ENCODE measurements at regions not wholly inside any gene's neighbourhood (a gene's known extent, or its start where the extent isn't known, plus 50 kb on each side); places are given as distances from the start of the nearest gene placed in this dataset.

DNA sequence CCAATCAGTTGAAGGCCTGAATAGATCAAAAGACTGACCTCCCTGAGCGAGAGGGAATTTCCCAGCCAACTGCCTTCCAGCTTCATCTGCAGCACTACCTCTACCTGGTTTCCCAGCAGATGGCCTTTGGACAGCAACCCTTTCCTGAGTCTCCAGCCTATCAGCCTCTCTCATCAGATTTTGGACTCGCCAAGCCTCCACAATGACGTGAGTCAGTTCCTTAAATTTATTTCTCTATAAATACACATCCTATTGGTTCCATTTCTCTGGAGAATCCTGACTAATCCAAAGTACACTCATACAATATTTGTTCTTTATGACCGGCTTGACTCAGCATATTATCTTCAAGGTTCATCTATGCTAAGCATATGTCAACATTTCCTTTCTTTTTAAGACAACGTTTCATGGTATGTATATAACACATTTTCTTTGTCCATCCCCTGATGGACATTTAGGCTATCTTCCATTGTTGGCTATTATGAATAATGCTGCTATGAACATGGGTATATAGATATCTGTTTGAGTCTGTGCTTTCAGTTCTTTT lies 294.6 kb downstream of the LRATD1 start:
- H3K4me1 Mint-ChIP-seq = no peaks in the 10 kb centered on the region
- intact Hi-C loops (cut with DNase I, micrococcal nuclease) = no loop called here
- H3K27ac Mint-ChIP-seq = no peak overlapping the region
- CTCF ChIA-PET = interaction anchor here (0.6 kb wide), 1 partner anchor 23 kb away, joined by 3 read pairs; no protein-coding TSS in a partner anchor
- ATAC-seq (no peak), DNase-seq (no peak)
- H3K9me3 Mint-ChIP-seq (ENCODE audit: low read depth) = peaks cover 6% of the 10 kb centered on the region
- peaks cover 4% of the 10 kb centered on the region for H3K27me3 Mint-ChIP-seq
- H3K36me3 Mint-ChIP-seq (ENCODE audit: low read depth) = no peaks in the 10 kb centered on the region
- POLR2A ChIA-PET = no interaction called here
- no peak overlapping the region for H3K4me3 Mint-ChIP-seq

DNA sequence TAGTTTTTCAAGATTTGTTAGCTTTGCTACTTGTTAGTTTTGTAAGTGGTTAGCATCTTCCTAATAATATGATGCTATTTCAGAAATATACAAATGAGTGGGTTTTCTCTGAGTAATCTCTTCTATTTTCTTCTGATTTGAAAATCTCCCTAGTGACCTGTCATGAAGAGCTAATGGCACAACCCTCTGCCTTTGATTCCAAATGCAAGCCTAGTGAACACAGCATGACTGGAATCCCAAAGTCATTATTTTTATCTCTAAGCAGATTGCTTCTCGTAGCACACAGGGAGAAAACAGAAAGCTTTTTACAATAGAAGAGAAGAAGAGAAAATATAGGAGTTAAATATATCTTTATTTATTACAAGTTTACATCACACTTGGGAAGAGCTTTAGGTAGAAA lies 295.5 kb downstream of the LRATD1 start:
- Mint-ChIP-seq H3K4me3 (no peak overlapping the region), H3K9me3 (ENCODE audit: low read depth) (peaks cover 6% of the 10 kb centered on the region), H3K27me3 (peaks cover 4% of the 10 kb centered on the region), H3K27ac (no peak overlapping the region), H3K36me3 (ENCODE audit: low read depth) (no peaks in the 10 kb centered on the region), H3K4me1 (no peaks in the 10 kb centered on the region)
- no peak for DNase-seq
- ATAC-seq = no peak
- POLR2A ChIA-PET = no interaction called here
- intact Hi-C loops (cut with DNase I, micrococcal nuclease) = no loop called here
- CTCF ChIA-PET = interaction anchor here (0.7 kb wide), 1 partner anchor 754 kb away, joined by 3 read pairs; no protein-coding TSS in a partner anchor

DNA sequence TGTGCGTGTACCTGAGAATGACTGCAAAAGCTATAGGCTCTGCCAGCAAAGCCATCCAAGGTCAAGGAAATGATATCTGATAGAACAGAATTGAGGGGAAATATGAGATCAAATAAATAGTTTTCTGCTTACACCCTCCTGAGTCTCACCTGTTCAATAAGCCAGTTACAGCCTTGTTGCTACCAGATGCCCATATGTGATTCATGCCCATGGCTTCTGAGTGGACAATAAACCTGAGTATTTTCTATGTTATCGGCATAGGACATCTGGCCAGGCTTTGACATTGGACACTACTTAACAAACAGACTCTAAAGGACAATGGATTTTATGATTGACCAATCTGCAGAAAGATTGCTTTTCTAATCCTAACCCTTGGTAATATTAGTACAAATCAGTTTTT lies 297.9 kb downstream of the LRATD1 start:
- Mint-ChIP-seq H3K9me3 (ENCODE audit: low read depth) (peaks cover 4% of the 10 kb centered on the region), H3K27ac (no peak overlapping the region), H3K4me3 (no peak overlapping the region), H3K36me3 (ENCODE audit: low read depth) (no peaks in the 10 kb centered on the region), H3K27me3 (peaks cover 6% of the 10 kb centered on the region), H3K4me1 (no peaks in the 10 kb centered on the region)
- CTCF ChIA-PET = interaction anchor here (0.6 kb wide), 1 partner anchor 133 kb away, joined by 3 read pairs; no protein-coding TSS in a partner anchor
- POLR2A ChIA-PET = no interaction called here
- DNase-seq (no peak), ATAC-seq (no peak)
- intact Hi-C loops (cut with DNase I, micrococcal nuclease) = no loop called here

DNA sequence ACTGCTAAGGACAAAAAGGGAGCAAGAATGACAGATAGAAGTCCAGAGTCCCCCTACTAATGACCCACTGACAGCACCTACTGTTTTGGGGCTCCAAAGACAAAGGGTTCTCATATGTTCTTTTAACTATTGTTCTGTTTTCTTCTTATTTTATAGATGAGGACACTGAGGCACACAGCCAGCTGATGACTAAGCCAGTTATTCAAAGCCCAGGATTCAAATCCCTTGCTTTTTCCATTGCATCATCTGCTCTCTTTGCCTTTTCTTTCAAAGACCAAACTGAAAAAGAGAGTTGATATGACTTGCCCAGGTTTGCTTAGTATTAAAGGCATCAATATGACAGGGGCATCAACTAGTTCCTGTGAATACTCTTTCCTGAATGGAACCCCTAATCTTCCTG lies 299.8 kb downstream of the LRATD1 start:
- no peak for DNase-seq
- Mint-ChIP-seq H3K27me3 (peaks cover 8% of the 10 kb centered on the region), H3K4me3 (no peak overlapping the region), H3K9me3 (ENCODE audit: low read depth) (peaks cover 11% of the 10 kb centered on the region), H3K4me1 (no peaks in the 10 kb centered on the region), H3K27ac (no peak overlapping the region), H3K36me3 (ENCODE audit: low read depth) (no peaks in the 10 kb centered on the region)
- POLR2A ChIA-PET = no interaction called here
- CTCF ChIA-PET = no interaction called here
- no peak for ATAC-seq
- intact Hi-C loops (cut with DNase I, micrococcal nuclease) = no loop called here

DNA sequence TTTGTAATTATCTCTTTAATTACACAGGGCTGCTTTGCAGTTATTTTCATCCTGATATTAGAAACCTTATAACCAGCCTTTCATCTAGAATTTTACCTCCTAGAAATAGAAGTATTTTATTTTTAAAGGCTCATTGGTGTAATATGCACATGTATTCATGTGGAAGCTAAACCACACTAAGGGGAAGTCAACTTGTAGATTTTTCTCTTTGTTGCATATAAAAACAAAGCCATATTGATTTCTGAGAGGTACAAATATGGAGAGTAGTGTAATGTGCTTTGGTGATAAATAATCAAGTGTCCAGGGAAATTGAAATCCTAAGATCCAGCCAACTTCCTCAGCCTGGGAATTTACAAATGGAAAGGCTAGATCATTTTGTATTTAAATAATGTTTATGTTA lies 301.2 kb downstream of the LRATD1 start:
- DNase-seq = no peak
- CTCF ChIA-PET = no interaction called here
- ATAC-seq = no peak
- intact Hi-C loops (cut with DNase I, micrococcal nuclease) = no loop called here
- Mint-ChIP-seq H3K9me3 (ENCODE audit: low read depth) (peaks cover 11% of the 10 kb centered on the region), H3K4me1 (no peaks in the 10 kb centered on the region), H3K4me3 (no peak overlapping the region), H3K27me3 (peaks cover 11% of the 10 kb centered on the region), H3K27ac (no peak overlapping the region), H3K36me3 (ENCODE audit: low read depth) (no peaks in the 10 kb centered on the region)
- POLR2A ChIA-PET = no interaction called here

DNA sequence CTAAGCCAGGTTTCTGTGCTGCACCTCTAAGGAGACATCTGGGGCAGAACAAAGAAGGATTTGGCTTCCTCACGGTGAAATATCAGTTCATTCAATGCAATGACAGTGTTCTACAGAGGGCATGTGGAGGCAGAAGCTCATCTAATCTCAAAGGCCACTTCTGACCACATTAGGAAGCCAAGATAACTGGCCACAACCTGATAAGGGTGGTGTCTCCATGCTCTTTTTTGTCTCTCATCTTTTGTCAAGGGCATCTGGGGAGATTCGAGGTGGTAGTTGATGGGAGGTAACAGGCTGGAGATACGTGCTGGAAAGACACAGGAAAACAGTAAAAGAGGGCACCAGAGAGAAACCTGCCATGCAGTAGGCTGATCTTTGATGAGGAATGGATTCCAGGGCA lies 303.9 kb downstream of the LRATD1 start:
- Mint-ChIP-seq H3K27ac (no peak overlapping the region), H3K4me1 (no peaks in the 10 kb centered on the region), H3K36me3 (ENCODE audit: low read depth) (no peaks in the 10 kb centered on the region), H3K4me3 (no peak overlapping the region), H3K9me3 (ENCODE audit: low read depth) (peaks cover 8% of the 10 kb centered on the region), H3K27me3 (peaks cover 14% of the 10 kb centered on the region)
- DNase-seq = no peak
- ChIA-PET CTCF (interaction anchor here (0.5 kb wide), 1 partner anchor 1882 kb away, joined by 5 read pairs; no protein-coding TSS in a partner anchor), POLR2A (no interaction called here)
- ATAC-seq = no peak
- intact Hi-C loops (cut with DNase I, micrococcal nuclease) = no loop called here

- H3K36me3 Mint-ChIP-seq (ENCODE audit: low read depth) = no peaks in the 10 kb centered on the region
- no peaks in the 10 kb centered on the region for H3K4me1 Mint-ChIP-seq
- intact Hi-C loops (cut with DNase I, micrococcal nuclease) = no loop called here
- no peak for DNase-seq
- ChIA-PET CTCF (no interaction called here), POLR2A (no interaction called here)
- no peak overlapping the region for H3K27ac Mint-ChIP-seq
- no peak overlapping the region for H3K4me3 Mint-ChIP-seq
- no peak for ATAC-seq
- peaks cover 16% of the 10 kb centered on the region for H3K27me3 Mint-ChIP-seq
- peaks cover 8% of the 10 kb centered on the region for H3K9me3 Mint-ChIP-seq (ENCODE audit: low read depth)
Observed at GRCh38 chr2:14937336-14937735, 304.8 kb downstream of the LRATD1 start.

- no peaks in the 10 kb centered on the region for H3K36me3 Mint-ChIP-seq (ENCODE audit: low read depth)
- ATAC-seq = no peak
Observed at GRCh38 chr2:14941151-14941631, 308.7 kb downstream of the LRATD1 start.

GRCh38 chr2:14942987-14943386 lies 310.5 kb downstream of the LRATD1 start:
- H3K27me3 Mint-ChIP-seq = peaks cover 19% of the 10 kb centered on the region
- peaks cover 4% of the 10 kb centered on the region for H3K9me3 Mint-ChIP-seq (ENCODE audit: low read depth)
- DNase-seq (no peak), ATAC-seq (no peak)
- no peaks in the 10 kb centered on the region for H3K36me3 Mint-ChIP-seq (ENCODE audit: low read depth)
- CTCF ChIA-PET = no interaction called here
- H3K4me3 Mint-ChIP-seq = no peak overlapping the region
- POLR2A ChIA-PET = no interaction called here
- intact Hi-C loops (cut with DNase I, micrococcal nuclease) = no loop called here
- no peaks in the 10 kb centered on the region for H3K4me1 Mint-ChIP-seq
- H3K27ac Mint-ChIP-seq = no peak overlapping the region

More at GRCh38 chr2:14941151-14941631, 308.7 kb downstream of the LRATD1 start:
- no peak for DNase-seq
- Mint-ChIP-seq H3K4me3 (no peak overlapping the region), H3K27ac (no peak overlapping the region), H3K4me1 (no peaks in the 10 kb centered on the region), H3K9me3 (ENCODE audit: low read depth) (peaks cover 11% of the 10 kb centered on the region), H3K27me3 (peaks cover 21% of the 10 kb centered on the region)
- intact Hi-C loops (cut with DNase I, micrococcal nuclease) = no loop called here
- POLR2A ChIA-PET = no interaction called here
- CTCF ChIA-PET = no interaction called here

DNA sequence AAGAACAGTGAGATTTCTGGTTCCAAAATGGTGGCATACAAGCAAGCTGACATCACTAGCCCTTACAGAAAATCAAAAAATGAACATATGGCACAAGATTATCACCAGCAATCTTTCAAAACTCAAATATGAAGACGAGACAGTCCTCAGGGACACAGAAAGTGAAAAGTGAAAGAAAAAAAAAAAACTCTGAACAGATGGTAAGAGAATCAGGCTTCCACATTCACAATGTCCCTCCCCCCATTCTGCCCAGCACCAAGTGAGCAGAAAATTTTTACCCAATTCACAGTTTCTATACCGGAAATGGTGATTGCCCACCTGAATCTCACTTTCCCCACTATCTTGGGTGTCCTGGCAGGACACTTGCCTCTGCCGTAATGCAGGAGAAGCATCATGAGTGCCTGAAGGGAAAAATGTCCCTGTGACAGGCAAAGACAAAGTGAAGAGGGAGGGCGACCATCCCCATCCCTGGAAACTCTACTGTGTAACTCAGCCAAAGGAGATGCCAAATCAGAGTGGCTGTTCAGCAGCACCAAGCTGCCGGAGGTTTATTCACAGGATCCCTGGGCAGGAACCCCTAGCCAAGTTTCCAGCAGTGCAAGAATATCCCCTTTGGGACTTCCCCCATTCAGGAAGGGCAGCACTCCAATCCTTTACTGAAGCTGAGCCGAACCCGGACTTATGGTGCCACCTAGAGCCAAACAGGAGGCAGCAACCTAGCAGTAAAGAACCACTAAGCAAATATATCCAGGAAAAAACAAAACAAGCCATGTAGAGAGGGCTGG lies 312.2 kb downstream of the LRATD1 start:
- CTCF ChIA-PET = no interaction called here

GRCh38 chr2:14951569-14952285 lies 319.2 kb downstream of the LRATD1 start:
- H3K27ac Mint-ChIP-seq = no peak overlapping the region
- peaks cover 10% of the 10 kb centered on the region for H3K27me3 Mint-ChIP-seq
- intact Hi-C loops (cut with DNase I, micrococcal nuclease) = no loop called here
- ChIA-PET CTCF (no interaction called here), POLR2A (no interaction called here)
- no peaks in the 10 kb centered on the region for H3K4me1 Mint-ChIP-seq
- no peak for ATAC-seq
- no peaks in the 10 kb centered on the region for H3K36me3 Mint-ChIP-seq (ENCODE audit: low read depth)
- H3K4me3 Mint-ChIP-seq = no peak overlapping the region
- no peak for DNase-seq
- peaks cover 7% of the 10 kb centered on the region for H3K9me3 Mint-ChIP-seq (ENCODE audit: low read depth)

More for the DNA sequence above, 312.2 kb downstream of the LRATD1 start:
- Mint-ChIP-seq H3K27me3 (peaks cover 12% of the 10 kb centered on the region), H3K4me1 (no peaks in the 10 kb centered on the region), H3K36me3 (ENCODE audit: low read depth) (no peaks in the 10 kb centered on the region), H3K4me3 (no peak overlapping the region), H3K27ac (no peak overlapping the region), H3K9me3 (ENCODE audit: low read depth) (peaks cover 4% of the 10 kb centered on the region)
- DNase-seq = peak; percentile 7
- no peak for ATAC-seq
- POLR2A ChIA-PET = interaction anchor here (0.7 kb wide), 1 partner anchor 402 kb away, joined by 6 read pairs; no protein-coding TSS in a partner anchor
- intact Hi-C loops (cut with DNase I, micrococcal nuclease) = no loop called here

All from activated CD4-positive, alpha-beta T cell treated with anti-CD3 and anti-CD28 coated beads for 36 hours (primary cell).